WERI-Rb-1 (cell line): ENCODE measurements at regions not wholly inside any gene's neighbourhood (a gene's known extent, or its start where the extent isn't known, plus 50 kb on each side); places are given as distances from the start of the nearest gene placed in this dataset.
A peak's percentile ranks its signal among the peaks of the same experiment; 100 is the strongest.

Experiments
- DNase-seq: peaks from one replicate; pipeline ENCODE4 v3.0.0-alpha.2; 2020
- H3K27ac ChIP-seq: fragments of 250-450 bp; sonication (Bioruptor Pico); 2 replicates; pipeline ENCODE4 v1.5.1; 2020; ENCODE audit warnings: mild to moderate bottlenecking, moderate library complexity
- H3K27me3 ChIP-seq: fragments of 250-450 bp; sonication (Bioruptor Pico); 2 replicates; pipeline ENCODE4 v1.5.1; 2021; ENCODE audit warnings: mild to moderate bottlenecking, low read depth, moderate library complexity; ENCODE audit not compliant: insufficient read depth, severe bottlenecking
- H3K36me3 ChIP-seq: fragments of 250-450 bp; sonication (Bioruptor Pico); 2 replicates; pipeline ENCODE4 v1.5.1; 2020; ENCODE audit warnings: mild to moderate bottlenecking, moderate library complexity
- H3K4me3 ChIP-seq: 2 replicates; pipeline ENCODE4 v1.5.1; 2011; ENCODE audit warnings: low read depth, mild to moderate bottlenecking, control low read depth, low read length
- H3K9me3 ChIP-seq: fragments of 250-450 bp; sonication (Bioruptor Pico); 2 replicates; pipeline ENCODE4 v1.5.1; 2021; ENCODE audit warnings: mild to moderate bottlenecking, moderate library complexity; ENCODE audit not compliant: severe bottlenecking
- CTCF ChIP-seq: IDR thresholded peaks from 2 replicates; pipeline ENCODE4 v1.5.1; 2011; ENCODE audit warnings: low read depth, mild to moderate bottlenecking, control low read depth, inconsistent platforms, low read length

DNA sequence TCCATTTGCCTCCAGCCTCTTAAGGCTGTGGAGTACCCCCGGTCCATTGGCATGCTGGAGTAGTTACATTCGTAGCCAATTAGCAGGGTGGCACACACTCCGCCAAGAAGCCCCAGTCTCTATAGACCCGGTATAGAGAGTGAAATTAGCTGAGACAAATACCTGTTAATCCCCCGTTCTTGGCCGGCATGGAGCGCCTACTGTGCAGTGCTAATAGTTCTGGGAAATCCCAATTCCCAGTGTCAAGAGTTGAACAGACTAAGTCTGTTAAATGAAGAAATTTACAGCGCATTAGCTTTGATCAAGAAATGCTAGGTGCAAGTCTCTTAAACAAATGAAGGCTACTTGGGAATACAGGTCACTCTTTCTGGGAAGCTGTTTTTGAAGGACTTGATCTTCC lies 127.8 kb upstream of the ARX start:
- H3K4me3 ChIP-seq, result no peak overlapping the region
- peaks cover 13% of the 10 kb centered on the region for H3K27me3 ChIP-seq
- no peaks in the 10 kb centered on the region for H3K9me3 ChIP-seq
- H3K27ac ChIP-seq, result no peak overlapping the region
- H3K36me3 ChIP-seq, result no peaks in the 10 kb centered on the region
- peak; percentile 7 for DNase-seq
- TF ChIP-seq CTCF, result no peak

- Histone ChIP-seq H3K4me3 (no peak overlapping the region), H3K27ac (no peak overlapping the region), H3K9me3 (no peaks in the 10 kb centered on the region), H3K36me3 (no peaks in the 10 kb centered on the region), H3K27me3 (peaks cover 13% of the 10 kb centered on the region)
- no peak for DNase-seq
- TF ChIP-seq CTCF, result no peak
Observed at GRCh38 chrX:25141684-25142083, 125.9 kb upstream of the ARX start.

- H3K4me3 ChIP-seq, result no peak overlapping the region
- DNase-seq, result no peak
- no peaks in the 10 kb centered on the region for H3K9me3 ChIP-seq
- H3K27me3 ChIP-seq, result peaks cover 2% of the 10 kb centered on the region
- no peaks in the 10 kb centered on the region for H3K36me3 ChIP-seq
- H3K27ac ChIP-seq, result no peak overlapping the region
- no peak for TF ChIP-seq CTCF
Observed at GRCh38 chrX:25131055-25131454, 115.3 kb upstream of the ARX start.

DNA sequence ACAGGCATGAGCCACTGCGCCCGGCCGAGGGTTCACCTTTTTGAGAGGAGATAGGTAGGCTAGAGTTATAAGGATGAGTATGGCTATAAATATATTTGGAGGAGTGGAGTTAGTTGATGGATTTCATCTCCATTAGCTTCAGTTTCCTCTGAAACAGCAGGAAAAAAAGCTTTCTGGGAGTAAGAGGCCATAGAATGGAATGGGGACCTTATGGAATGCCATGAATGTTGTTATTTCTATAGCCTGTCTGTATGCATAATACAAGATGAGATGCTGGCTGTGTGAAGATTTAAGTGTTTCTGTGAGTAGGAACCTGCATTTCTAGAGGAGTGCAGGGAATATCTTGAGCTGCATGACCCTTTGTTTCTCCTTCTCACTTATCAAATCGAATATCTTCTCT lies 114.9 kb upstream of the ARX start:
- Histone ChIP-seq H3K27me3 (peaks cover 2% of the 10 kb centered on the region), H3K27ac (no peak overlapping the region), H3K4me3 (no peak overlapping the region), H3K36me3 (no peaks in the 10 kb centered on the region), H3K9me3 (no peaks in the 10 kb centered on the region)
- no peak for DNase-seq
- TF ChIP-seq CTCF, result no peak

- H3K36me3 ChIP-seq, result no peaks in the 10 kb centered on the region
- no peak overlapping the region for H3K27ac ChIP-seq
- peaks cover 2% of the 10 kb centered on the region for H3K27me3 ChIP-seq
- H3K4me3 ChIP-seq, result no peak overlapping the region
- no peak for TF ChIP-seq CTCF
- DNase-seq, result no peak
- no peaks in the 10 kb centered on the region for H3K9me3 ChIP-seq
Observed at GRCh38 chrX:25125483-25125882, 109.7 kb upstream of the ARX start.

- no peak for DNase-seq
- H3K4me3 ChIP-seq, result no peak overlapping the region
- no peaks in the 10 kb centered on the region for H3K9me3 ChIP-seq
- H3K27ac ChIP-seq, result no peak overlapping the region
- TF ChIP-seq CTCF, result no peak
- H3K27me3 ChIP-seq, result peaks cover 2% of the 10 kb centered on the region
- H3K36me3 ChIP-seq, result no peaks in the 10 kb centered on the region
Observed at GRCh38 chrX:25124391-25124790, 108.6 kb upstream of the ARX start.
